Activated effector memory CD4-positive, alpha-beta T cell treated with anti-CD3 and anti-CD28 coated beads, Interleukin-2, amount 50 U/mL, for 16 hours (primary cell): ENCODE measurements at regions not wholly inside any gene's neighbourhood (a gene's known extent, or its start where the extent isn't known, plus 50 kb on each side); places are given as distances from the start of the nearest gene placed in this dataset.

Experiments used
- DNase-seq: peaks from one replicate; pipeline ENCODE4 v3.0.0-alpha.2; 2020

GRCh38 chr2:12269041-12269972 lies 447.4 kb upstream of the TRIB2 start:
- no peak for DNase-seq

GRCh38 chr2:12270876-12271588 lies 445.7 kb upstream of the TRIB2 start:
- DNase-seq: no peak

- no peak for DNase-seq
Measured at GRCh38 chr2:12271589-12271984, 445.1 kb upstream of the TRIB2 start.

- DNase-seq: no peak
Measured at GRCh38 chr2:12273111-12273510, 443.6 kb upstream of the TRIB2 start.

GRCh38 chr2:12274591-12274990 lies 442.1 kb upstream of the TRIB2 start:
- DNase-seq: no peak

GRCh38 chr2:12277241-12278034 lies 439.3 kb upstream of the TRIB2 start:
- no peak for DNase-seq

- no peak for DNase-seq
Measured at GRCh38 chr2:12278217-12278750, 438.5 kb upstream of the TRIB2 start.

- no peak for DNase-seq
Measured at GRCh38 chr2:12282780-12283695, 433.7 kb upstream of the TRIB2 start.

- DNase-seq: no peak
Measured at GRCh38 chr2:12284037-12284436, 432.7 kb upstream of the TRIB2 start.

- no peak for DNase-seq
Measured at GRCh38 chr2:12284487-12284886, 432.2 kb upstream of the TRIB2 start.

- DNase-seq: no peak
Measured at GRCh38 chr2:12286347-12286746, 430.4 kb upstream of the TRIB2 start.

GRCh38 chr2:12287220-12287751 lies 429.4 kb upstream of the TRIB2 start:
- no peak for DNase-seq

- no peak for DNase-seq
Measured at GRCh38 chr2:12288048-12288447, 428.7 kb upstream of the TRIB2 start.

- no peak for DNase-seq
Measured at GRCh38 chr2:12289120-12289802, 427.5 kb upstream of the TRIB2 start.

- no peak for DNase-seq
Measured at GRCh38 chr2:12291303-12291702, 425.4 kb upstream of the TRIB2 start.

GRCh38 chr2:12293874-12294273 lies 422.9 kb upstream of the TRIB2 start:
- no peak for DNase-seq

- DNase-seq: no peak
Measured at GRCh38 chr2:12295856-12296519, 420.7 kb upstream of the TRIB2 start.

GRCh38 chr2:12296915-12297314 lies 419.8 kb upstream of the TRIB2 start:
- DNase-seq: no peak

- DNase-seq: no peak
Measured at GRCh38 chr2:12298352-12298751, 418.4 kb upstream of the TRIB2 start.

GRCh38 chr2:12299431-12299830 lies 417.3 kb upstream of the TRIB2 start:
- no peak for DNase-seq
